CD4-positive, alpha-beta T cell treated with Interleukin-17A for 1 hour (primary cell): ENCODE measurements at regions not wholly inside any gene's neighbourhood (a gene's known extent, or its start where the extent isn't known, plus 50 kb on each side); places are given as distances from the start of the nearest gene placed in this dataset.

Experiments used
- DNase-seq: peaks from one replicate; pipeline ENCODE4 v3.0.0-alpha.2; 2020

GRCh38 chr5:67308988-67309688 lies 112.5 kb upstream of the CD180 start:
- DNase-seq: no peak

- DNase-seq: no peak
Measured at GRCh38 chr5:67306965-67307607, 110.5 kb upstream of the CD180 start.

GRCh38 chr5:67305913-67306710 lies 109.5 kb upstream of the CD180 start:
- DNase-seq: no peak

- DNase-seq: no peak
Measured at GRCh38 chr5:67305401-67305800, 108.8 kb upstream of the CD180 start.

- no peak for DNase-seq
Measured at GRCh38 chr5:67303356-67303755, 106.8 kb upstream of the CD180 start.

- DNase-seq: no peak
Measured at GRCh38 chr5:67301285-67301903, 104.8 kb upstream of the CD180 start.

GRCh38 chr5:67300326-67300725 lies 103.7 kb upstream of the CD180 start:
- DNase-seq: no peak

GRCh38 chr5:67299231-67299735 lies 102.7 kb upstream of the CD180 start:
- no peak for DNase-seq

- DNase-seq: no peak
Measured at GRCh38 chr5:67297802-67298532, 101.4 kb upstream of the CD180 start.

- DNase-seq: no peak
Measured at GRCh38 chr5:67297376-67297775, 100.8 kb upstream of the CD180 start.

GRCh38 chr5:67294266-67294938 lies 97.8 kb upstream of the CD180 start:
- DNase-seq: no peak

GRCh38 chr5:67293226-67293625 lies 96.6 kb upstream of the CD180 start:
- DNase-seq: no peak

GRCh38 chr5:67292201-67292940 lies 95.8 kb upstream of the CD180 start:
- no peak for DNase-seq

GRCh38 chr5:67291671-67292070 lies 95.1 kb upstream of the CD180 start:
- no peak for DNase-seq

- DNase-seq: no peak
Measured at GRCh38 chr5:67291066-67291465, 94.5 kb upstream of the CD180 start.

- no peak for DNase-seq
Measured at GRCh38 chr5:67290655-67291054, 94.1 kb upstream of the CD180 start.

- DNase-seq: no peak
Measured at GRCh38 chr5:67289763-67290521, 93.3 kb upstream of the CD180 start.

- no peak for DNase-seq
Measured at GRCh38 chr5:67287510-67288268, 91.1 kb upstream of the CD180 start.

- DNase-seq: no peak
Measured at GRCh38 chr5:67286006-67286405, 89.4 kb upstream of the CD180 start.
